GM06990 (cell line): ENCODE measurements at regions not wholly inside any gene's neighbourhood (a gene's known extent, or its start where the extent isn't known, plus 50 kb on each side); places are given as distances from the start of the nearest gene placed in this dataset.
"Not testable (repeated sequence)": the region's sequence is repeated elsewhere in the genome, so short reads cannot be mapped to it uniquely, and the experiment has no call there.

Experiments used
- DNase-seq: peaks from one replicate; pipeline ENCODE4 v3.0.0-alpha.2; 2011; ENCODE audit not compliant: insufficient read length; ENCODE audit errors: extremely low read depth
- H3K27me3 ChIP-seq: replicated peaks from 2 replicates; pipeline ENCODE4 v1.6.0; 2011; ENCODE audit warnings: low read length; ENCODE audit not compliant: control insufficient read depth, insufficient read depth
- H3K36me3 ChIP-seq: 2 replicates; pipeline ENCODE4 v1.5.1; 2011; ENCODE audit warnings: low read length; ENCODE audit not compliant: control insufficient read depth, insufficient read depth
- H3K4me3 ChIP-seq: replicated peaks from 2 replicates; pipeline ENCODE4 v1.5.1; 2011; ENCODE audit warnings: low read depth, mild to moderate bottlenecking, control low read depth, low read length
- TF ChIP-seq, protein P1 (sequence below): IDR thresholded peaks from 2 replicates; pipeline ENCODE4 v1.5.1; 2011; ENCODE audit warnings: low read length, control low read depth, mild to moderate bottlenecking, inconsistent platforms; ENCODE audit not compliant: insufficient read depth, poor library complexity, severe bottlenecking

DNA sequence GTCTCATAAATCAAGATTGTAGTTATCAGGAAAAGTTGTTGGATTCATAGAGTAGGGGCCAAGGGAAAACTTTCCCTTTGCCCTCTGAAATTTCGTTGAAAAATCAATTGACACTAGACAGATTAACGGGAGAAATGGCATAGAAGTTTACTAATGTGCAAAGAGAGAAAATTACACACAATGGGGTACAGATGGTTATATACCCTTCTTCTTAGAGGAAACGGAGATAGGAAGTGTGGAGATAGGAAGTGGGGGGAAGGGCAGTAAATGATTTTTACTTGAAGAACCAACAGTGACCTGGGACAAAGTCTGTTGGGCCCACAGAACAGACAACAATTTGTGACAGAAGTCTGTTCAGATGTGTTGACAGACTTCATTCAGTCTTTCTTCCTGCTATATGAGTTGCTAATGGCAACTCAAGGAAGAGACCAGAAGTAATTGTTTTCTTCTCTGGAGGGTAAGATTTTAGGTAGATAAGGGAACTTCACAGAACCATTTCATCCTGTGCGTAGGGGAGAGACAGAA, 177.9 kb downstream of the C9orf152 start:
- no peak overlapping the region for H3K4me3 ChIP-seq
- no peak for DNase-seq
- TF ChIP-seq, protein P1, sequence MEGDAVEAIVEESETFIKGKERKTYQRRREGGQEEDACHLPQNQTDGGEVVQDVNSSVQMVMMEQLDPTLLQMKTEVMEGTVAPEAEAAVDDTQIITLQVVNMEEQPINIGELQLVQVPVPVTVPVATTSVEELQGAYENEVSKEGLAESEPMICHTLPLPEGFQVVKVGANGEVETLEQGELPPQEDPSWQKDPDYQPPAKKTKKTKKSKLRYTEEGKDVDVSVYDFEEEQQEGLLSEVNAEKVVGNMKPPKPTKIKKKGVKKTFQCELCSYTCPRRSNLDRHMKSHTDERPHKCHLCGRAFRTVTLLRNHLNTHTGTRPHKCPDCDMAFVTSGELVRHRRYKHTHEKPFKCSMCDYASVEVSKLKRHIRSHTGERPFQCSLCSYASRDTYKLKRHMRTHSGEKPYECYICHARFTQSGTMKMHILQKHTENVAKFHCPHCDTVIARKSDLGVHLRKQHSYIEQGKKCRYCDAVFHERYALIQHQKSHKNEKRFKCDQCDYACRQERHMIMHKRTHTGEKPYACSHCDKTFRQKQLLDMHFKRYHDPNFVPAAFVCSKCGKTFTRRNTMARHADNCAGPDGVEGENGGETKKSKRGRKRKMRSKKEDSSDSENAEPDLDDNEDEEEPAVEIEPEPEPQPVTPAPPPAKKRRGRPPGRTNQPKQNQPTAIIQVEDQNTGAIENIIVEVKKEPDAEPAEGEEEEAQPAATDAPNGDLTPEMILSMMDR = no peak
- H3K36me3 ChIP-seq = no peaks in the 10 kb centered on the region
- no peaks in the 10 kb centered on the region for H3K27me3 ChIP-seq

DNA sequence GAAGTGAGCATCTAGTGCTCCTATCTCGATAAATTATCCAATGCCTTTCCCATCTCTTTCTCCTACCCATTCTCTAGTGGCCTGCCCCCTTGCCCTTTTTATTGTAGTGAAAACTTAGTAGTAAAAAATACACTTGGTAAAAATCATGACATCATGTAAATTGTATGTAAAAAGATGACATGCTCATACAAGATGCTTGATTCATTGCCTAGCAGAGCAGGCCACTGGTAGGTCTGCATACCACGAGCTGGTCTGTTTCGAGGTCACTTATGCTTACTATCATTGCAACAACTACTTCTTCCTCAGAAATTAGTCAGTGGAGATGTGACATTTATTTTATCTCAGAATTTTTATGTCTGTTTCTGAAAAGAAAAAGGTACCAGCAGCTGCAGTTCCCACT, 177.3 kb downstream of the C9orf152 start:
- no peak overlapping the region for H3K4me3 ChIP-seq
- H3K36me3 ChIP-seq = no peaks in the 10 kb centered on the region
- DNase-seq = no peak
- no peaks in the 10 kb centered on the region for H3K27me3 ChIP-seq
- TF ChIP-seq, protein P1 = no peak

DNA sequence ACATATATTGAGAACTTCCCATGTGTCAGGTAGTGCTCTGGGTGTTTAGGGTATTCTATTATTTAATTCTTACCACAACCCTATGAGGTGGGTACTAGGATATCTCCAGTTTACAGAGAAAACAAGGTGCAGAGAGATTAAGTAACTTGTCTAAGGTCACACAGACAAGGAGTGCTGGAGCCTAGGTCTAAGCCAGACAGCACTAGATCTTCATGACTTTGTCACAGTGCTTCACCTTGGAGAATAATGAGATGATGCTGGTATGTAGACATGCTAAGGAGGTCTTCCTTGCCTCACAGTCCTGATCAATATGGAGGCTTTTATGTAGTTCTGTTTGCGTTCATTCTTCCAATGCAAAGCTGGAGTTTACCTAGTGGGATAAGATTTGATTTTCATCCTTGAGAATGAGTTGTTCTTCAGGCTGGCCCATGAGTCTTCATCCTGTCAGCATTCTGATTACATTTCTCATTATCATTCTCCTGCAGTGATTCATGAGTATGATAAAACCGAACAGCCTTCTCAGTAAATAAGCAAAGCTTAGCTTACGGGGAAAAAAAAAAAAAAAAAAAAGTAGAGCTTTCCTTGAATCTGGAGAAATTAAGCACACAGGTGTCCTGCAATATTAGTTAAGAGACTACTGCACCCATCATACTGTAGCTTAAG, 176.3 kb downstream of the C9orf152 start:
- TF ChIP-seq, protein P1 = no peak
- no peak overlapping the region for H3K4me3 ChIP-seq
- no peak for DNase-seq
- H3K27me3 ChIP-seq = no peaks in the 10 kb centered on the region
- H3K36me3 ChIP-seq = no peaks in the 10 kb centered on the region

DNA sequence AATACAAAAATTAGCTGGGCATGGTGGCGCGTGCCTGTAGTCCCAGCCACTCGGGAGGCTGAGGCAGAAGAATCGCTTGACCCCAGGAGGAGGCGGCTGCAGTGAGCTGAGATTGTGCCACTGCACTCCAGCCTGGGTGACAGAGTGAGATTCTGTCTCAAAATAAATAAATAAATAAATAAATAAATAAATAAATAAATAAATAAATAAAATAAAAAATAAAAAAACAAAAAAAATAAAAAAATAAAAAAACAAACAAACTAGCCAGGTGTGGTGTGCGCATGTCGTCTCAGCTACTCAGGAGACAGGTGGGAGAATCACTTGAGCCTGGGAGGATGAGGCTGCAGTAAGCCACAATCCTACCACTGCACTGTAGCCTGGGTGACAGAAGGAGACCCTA, 175.4 kb downstream of the C9orf152 start:
- not testable (repeated sequence) for H3K27me3 ChIP-seq, H3K36me3 ChIP-seq, DNase-seq, H3K4me3 ChIP-seq

DNA sequence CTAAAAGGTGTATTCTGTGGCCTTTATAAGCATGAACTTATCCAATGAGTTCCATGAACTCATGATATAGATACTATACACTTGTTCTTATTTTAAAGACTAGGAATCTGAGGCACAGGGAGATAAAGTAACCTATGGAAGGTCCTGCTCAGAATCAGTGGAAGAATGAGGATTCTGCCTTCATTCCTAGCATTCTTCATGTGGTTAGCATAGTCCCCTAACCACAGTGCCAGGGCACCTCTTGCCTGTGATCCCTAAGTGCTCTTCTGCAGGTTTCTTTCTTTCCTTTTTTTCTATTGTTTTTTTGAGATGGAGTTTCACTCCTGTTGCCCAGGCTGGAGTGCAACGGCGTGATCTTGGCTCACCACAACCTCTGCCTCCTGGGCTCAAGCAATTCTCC, 174.1 kb downstream of the C9orf152 start:
- no peak overlapping the region for H3K4me3 ChIP-seq
- H3K36me3 ChIP-seq = no peaks in the 10 kb centered on the region
- no peaks in the 10 kb centered on the region for H3K27me3 ChIP-seq
- DNase-seq = no peak
- TF ChIP-seq, protein P1 = no peak

DNA sequence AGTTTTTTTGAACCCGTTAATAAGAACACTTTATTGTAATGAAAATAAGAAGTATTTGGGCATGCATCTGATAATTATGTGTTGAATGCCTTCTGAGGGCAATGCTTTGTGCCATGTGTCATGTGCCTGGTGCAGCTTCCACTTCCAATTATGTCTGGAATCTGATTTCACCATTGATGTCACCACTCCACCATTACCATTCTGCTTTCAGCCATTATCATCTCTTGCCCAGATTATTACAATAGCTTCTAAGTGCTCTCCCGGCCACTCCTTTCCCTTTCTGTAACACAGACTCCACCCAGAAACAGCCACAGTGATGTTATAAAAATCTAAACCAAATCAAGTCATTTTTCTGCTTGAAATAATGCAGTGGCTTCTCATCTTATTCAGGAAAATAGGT, 171.7 kb downstream of the C9orf152 start:
- no peak for DNase-seq
- no peak overlapping the region for H3K4me3 ChIP-seq
- H3K27me3 ChIP-seq = no peaks in the 10 kb centered on the region
- TF ChIP-seq, protein P1 = no peak
- no peaks in the 10 kb centered on the region for H3K36me3 ChIP-seq
